Kidney (tissue), 13 donors: ENCODE measurements at regions not wholly inside any gene's neighbourhood (a gene's known extent, or its start where the extent isn't known, plus 50 kb on each side); places are given as distances from the start of the nearest gene placed in this dataset.

ENCODE experiments used
- DNase-seq, 5 donors: peaks; one replicate each; pipeline ENCODE4 v3.0.0-alpha.2; 2013 to 2020
- FAIRE-seq: peaks from 2 replicates; lab custom pipeline; 2012; peaks lifted over from hg19 to GRCh38; lab: Jason Lieb, UNC
- H3K27ac ChIP-seq, 2 donors: one replicate each; pipeline ENCODE4 v1.7.0; 2013; ENCODE audit warnings: low read depth in 2 of 2, low read length in 2 of 2, inconsistent platforms in 1 of 2
- H3K27me3 ChIP-seq: one replicate; pipeline ENCODE4 v1.7.1; 2013; ENCODE audit warnings: low read length, inconsistent platforms; ENCODE audit not compliant: control insufficient read depth, insufficient read depth
- H3K36me3 ChIP-seq, 3 donors: one replicate each; pipeline versions ENCODE4 v1.7.0 to v1.7.1; 2013; ENCODE audit warnings: low read length in 3 of 3, control low read depth in 1 of 3, inconsistent platforms in 1 of 3; ENCODE audit not compliant: insufficient read depth in 3 of 3, control insufficient read depth in 2 of 3
- H3K4me1 ChIP-seq, 3 donors: one replicate each; pipeline versions ENCODE4 v1.7.0 to v1.7.1; 2013; ENCODE audit warnings: low read length in 3 of 3, inconsistent platforms in 1 of 3, low read depth in 1 of 3; ENCODE audit not compliant: control insufficient read depth in 2 of 3, insufficient read depth in 2 of 3
- H3K4me3 ChIP-seq, 3 donors: one replicate each; pipeline versions ENCODE4 v1.7.0 to v1.8.1; 2013; ENCODE audit warnings: low read length in 3 of 3, control low read depth in 1 of 3, inconsistent platforms in 1 of 3
- H3K9ac ChIP-seq, 3 donors: one replicate each; pipeline versions ENCODE4 v1.7.0 to v1.7.1; 2013; ENCODE audit warnings: low read length in 3 of 3, control low read depth in 1 of 3, inconsistent platforms in 1 of 3
- H3K9me3 ChIP-seq, 3 donors: one replicate each; pipeline versions ENCODE4 v1.7.0 to v1.7.1; 2013; ENCODE audit warnings: low read length in 3 of 3, control low read depth in 1 of 3, inconsistent platforms in 1 of 3; ENCODE audit not compliant: control insufficient read depth in 2 of 3, insufficient read depth in 1 of 3
- CTCF ChIP-seq: IDR thresholded peaks from 3 replicates; pipeline ENCODE4 v1.5.1; 2012; ENCODE audit warnings: mild to moderate bottlenecking, moderate library complexity, borderline replicate concordance; ENCODE audit not compliant: insufficient read depth; ENCODE audit errors: extremely low read depth
- intact Hi-C: fragments of 100-400 bp; cut with DNase I; formaldehyde crosslinking; loops from one replicate; pipeline ENCODE4 v1.11.1; 2022
- donor health status: control.
- donor health status: control.
- donor health status: control.
- donor health status: control.
- donor health status: control.
- donor health status: DM: yes; HTN: yes; CAD: no.
- donor health status: Normal renal cell carcinoma (clear cell type).

GRCh38 chr3:31186041-31186440, 291.6 kb upstream of the GADL1 start:
- intact Hi-C loops = no loop called here
- Histone ChIP-seq H3K36me3 (no peaks in the 10 kb centered on the region), H3K4me3 (no peak overlapping the region), H3K27ac (no peak overlapping the region), H3K9me3 (no peaks in the 10 kb centered on the region), H3K9ac (no peak overlapping the region), H3K4me1 (peaks cover 0 to 23% (median 0%) of the 10 kb centered on the region in 3 donors), H3K27me3 (no peaks in the 10 kb centered on the region)
- TF ChIP-seq CTCF = no peak
- FAIRE-seq (no peak), DNase-seq (no peak)

- no peak for DNase-seq
- intact Hi-C loops = no loop called here
- Histone ChIP-seq H3K36me3 (no peaks in the 10 kb centered on the region), H3K27me3 (no peaks in the 10 kb centered on the region), H3K9me3 (no peaks in the 10 kb centered on the region), H3K27ac (no peak overlapping the region), H3K9ac (no peak overlapping the region), H3K4me1 (peaks cover 0 to 23% (median 0%) of the 10 kb centered on the region in 3 donors), H3K4me3 (no peak overlapping the region)
- FAIRE-seq = no peak
- TF ChIP-seq CTCF = no peak
Measured at GRCh38 chr3:31187380-31187779, 292.9 kb upstream of the GADL1 start.

- H3K4me3 ChIP-seq = no peak overlapping the region
- H3K27ac ChIP-seq = no peak overlapping the region
- DNase-seq (peak in 1 of 5 donors; percentile 34), FAIRE-seq (no peak)
- peaks cover 0 to 23% (median 0%) of the 10 kb centered on the region in 3 donors for H3K4me1 ChIP-seq
- intact Hi-C loops = no loop called here
- no peak overlapping the region for H3K9ac ChIP-seq
- TF ChIP-seq CTCF = no peak
- H3K9me3 ChIP-seq = no peaks in the 10 kb centered on the region
- no peaks in the 10 kb centered on the region for H3K36me3 ChIP-seq
- no peaks in the 10 kb centered on the region for H3K27me3 ChIP-seq
Measured at GRCh38 chr3:31188112-31188511, 293.7 kb upstream of the GADL1 start.

- DNase-seq = no peak
- H3K9me3 ChIP-seq = no peaks in the 10 kb centered on the region
- no peak for FAIRE-seq
- intact Hi-C loops = no loop called here
- no peak overlapping the region for H3K9ac ChIP-seq
- TF ChIP-seq CTCF = no peak
- no peak overlapping the region for H3K4me3 ChIP-seq
- no peaks in the 10 kb centered on the region for H3K36me3 ChIP-seq
- H3K4me1 ChIP-seq = peaks cover 0 to 23% (median 0%) of the 10 kb centered on the region in 3 donors
- no peak overlapping the region for H3K27ac ChIP-seq
- no peaks in the 10 kb centered on the region for H3K27me3 ChIP-seq
Measured at GRCh38 chr3:31189330-31189729, 294.9 kb upstream of the GADL1 start.
